ENCODE measurements at regions not wholly inside any gene's neighbourhood (a gene's known extent, or its start where the extent isn't known, plus 50 kb on each side); places are given as distances from the start of the nearest gene placed in this dataset.

GRCh38 chr4:160127211-160127610, 1024.3 kb downstream of the RAPGEF2 start:
- TF ChIP-seq CTCF (IDR thresholded peaks at IDR 0.05; ENCODE audit: extremely low read depth, low read depth, low read length): no peak
- no peak overlapping the region for H3K4me3 ChIP-seq (ENCODE audit: insufficient read depth, low read length)
- no peak overlapping the region for H3K4me2 ChIP-seq (ENCODE audit: insufficient read depth, low read length)
- no peaks in the 10 kb centered on the region for H4K20me1 ChIP-seq (ENCODE audit: insufficient read depth, low read length)
- no peak for DNase-seq (ENCODE audit: insufficient read length, low spot score, missing footprints)
- no peaks in the 10 kb centered on the region for H3K27me3 ChIP-seq (ENCODE audit: insufficient read depth, low read length)
- no peak overlapping the region for H3K27ac ChIP-seq (ENCODE audit: low read depth, low read length)
- no peak overlapping the region for H2AFZ ChIP-seq (ENCODE audit: low read length)
- no peaks in the 10 kb centered on the region for H3K36me3 ChIP-seq (ENCODE audit: insufficient read depth, low read length)
- H3K79me2 ChIP-seq (ENCODE audit: insufficient read depth, low read length): no peaks in the 10 kb centered on the region
- H3K4me1 ChIP-seq (ENCODE audit: insufficient read depth, low read length): no peaks in the 10 kb centered on the region
- H3K9me3 ChIP-seq (ENCODE audit: low read depth, low read length): peaks cover 3% of the 10 kb centered on the region

- H4K20me1 ChIP-seq (ENCODE audit: insufficient read depth, low read length): no peaks in the 10 kb centered on the region
- H3K36me3 ChIP-seq (ENCODE audit: insufficient read depth, low read length): no peaks in the 10 kb centered on the region
- H3K79me2 ChIP-seq (ENCODE audit: insufficient read depth, low read length): no peaks in the 10 kb centered on the region
- H2AFZ ChIP-seq (ENCODE audit: low read length): no peak overlapping the region
- H3K9me3 ChIP-seq (ENCODE audit: low read depth, low read length): peaks cover 3% of the 10 kb centered on the region
- TF ChIP-seq CTCF (IDR thresholded peaks at IDR 0.05; ENCODE audit: extremely low read depth, low read depth, low read length): no peak
- no peak overlapping the region for H3K4me3 ChIP-seq (ENCODE audit: insufficient read depth, low read length)
- H3K4me2 ChIP-seq (ENCODE audit: insufficient read depth, low read length): no peak overlapping the region
- H3K27me3 ChIP-seq (ENCODE audit: insufficient read depth, low read length): no peaks in the 10 kb centered on the region
- H3K4me1 ChIP-seq (ENCODE audit: insufficient read depth, low read length): no peaks in the 10 kb centered on the region
- no peak for DNase-seq (ENCODE audit: insufficient read length, low spot score, missing footprints)
- H3K27ac ChIP-seq (ENCODE audit: low read depth, low read length): no peak overlapping the region
These were observed 1026.6 kb downstream of the RAPGEF2 start for GRCh38 chr4:160129439-160129838.

GRCh38 chr4:160136021-160136420, 1033.1 kb downstream of the RAPGEF2 start:
- Histone ChIP-seq H3K9me3 (ENCODE audit: low read depth, low read length) (peaks cover 1% of the 10 kb centered on the region), H3K4me3 (ENCODE audit: insufficient read depth, low read length) (no peak overlapping the region), H2AFZ (ENCODE audit: low read length) (no peak overlapping the region), H3K36me3 (ENCODE audit: insufficient read depth, low read length) (no peaks in the 10 kb centered on the region), H3K27ac (ENCODE audit: low read depth, low read length) (no peak overlapping the region), H3K27me3 (ENCODE audit: insufficient read depth, low read length) (no peaks in the 10 kb centered on the region), H3K4me2 (ENCODE audit: insufficient read depth, low read length) (no peak overlapping the region), H4K20me1 (ENCODE audit: insufficient read depth, low read length) (no peaks in the 10 kb centered on the region), H3K79me2 (ENCODE audit: insufficient read depth, low read length) (no peaks in the 10 kb centered on the region), H3K4me1 (ENCODE audit: insufficient read depth, low read length) (no peaks in the 10 kb centered on the region)
- no peak for DNase-seq (ENCODE audit: insufficient read length, low spot score, missing footprints)
- no peak for TF ChIP-seq CTCF (IDR thresholded peaks at IDR 0.05; ENCODE audit: extremely low read depth, low read depth, low read length)

- Histone ChIP-seq H3K4me2 (ENCODE audit: insufficient read depth, low read length) (no peak overlapping the region), H3K79me2 (ENCODE audit: insufficient read depth, low read length) (no peaks in the 10 kb centered on the region)
- TF ChIP-seq CTCF (IDR thresholded peaks at IDR 0.05; ENCODE audit: extremely low read depth, low read depth, low read length): no peak
These were observed 1038.3 kb downstream of the RAPGEF2 start for GRCh38 chr4:160141206-160141605.

More at GRCh38 chr4:160141206-160141605, 1038.3 kb downstream of the RAPGEF2 start:
- no peak overlapping the region for H3K27ac ChIP-seq (ENCODE audit: low read depth, low read length)
- DNase-seq (ENCODE audit: insufficient read length, low spot score, missing footprints): no peak
- no peak overlapping the region for H2AFZ ChIP-seq (ENCODE audit: low read length)
- H3K9me3 ChIP-seq (ENCODE audit: low read depth, low read length): no peaks in the 10 kb centered on the region
- no peaks in the 10 kb centered on the region for H3K36me3 ChIP-seq (ENCODE audit: insufficient read depth, low read length)
- no peak overlapping the region for H3K4me3 ChIP-seq (ENCODE audit: insufficient read depth, low read length)
- H3K4me1 ChIP-seq (ENCODE audit: insufficient read depth, low read length): no peaks in the 10 kb centered on the region
- H3K27me3 ChIP-seq (ENCODE audit: insufficient read depth, low read length): no peaks in the 10 kb centered on the region
- no peaks in the 10 kb centered on the region for H4K20me1 ChIP-seq (ENCODE audit: insufficient read depth, low read length)
